ENCODE measurements at regions not wholly inside any gene's neighbourhood (a gene's known extent, or its start where the extent isn't known, plus 50 kb on each side); places are given as distances from the start of the nearest gene placed in this dataset.

GRCh38 chr13:31476266-31476665 lies 263.1 kb upstream of the RXFP2 start:
- TF ChIP-seq CTCF (IDR thresholded peaks at IDR 0.05) (no peak), EZH2 (IDR thresholded peaks at IDR 0.05) (no peak)

All from neural progenitor cell (in vitro differentiated cells).